Activated CD4-positive, CD25-positive, alpha-beta regulatory T cell treated with anti-CD3 and anti-CD28 coated beads, Interleukin-2, amount 50 U/mL, for 72 hours (primary cell): ENCODE measurements at regions not wholly inside any gene's neighbourhood (a gene's known extent, or its start where the extent isn't known, plus 50 kb on each side); places are given as distances from the start of the nearest gene placed in this dataset.
A peak's percentile ranks its signal among the peaks of the same experiment; 100 is the strongest.

Source experiments
- DNase-seq: peaks from one replicate; pipeline ENCODE4 v3.0.0; 2021

DNA sequence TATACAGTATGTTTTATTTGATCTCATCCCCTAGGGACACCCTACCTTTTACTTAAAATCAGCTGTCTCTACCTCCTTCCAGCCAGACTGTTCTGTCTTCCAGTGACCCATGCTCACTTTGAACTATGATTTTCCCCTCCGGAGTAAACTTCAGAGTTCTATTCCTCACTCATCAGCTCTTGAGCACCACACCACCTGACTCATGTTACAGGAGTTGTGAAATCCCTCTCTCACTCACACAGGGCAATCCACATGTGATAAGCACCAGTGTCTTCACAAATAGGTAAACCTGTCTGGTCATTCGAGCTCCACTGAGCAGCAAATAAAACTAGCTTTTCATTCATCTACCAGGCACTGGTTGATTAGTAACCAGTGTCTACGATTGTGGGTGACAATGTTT, 177.3 kb upstream of the BMP4 start:
- no peak for DNase-seq

DNA sequence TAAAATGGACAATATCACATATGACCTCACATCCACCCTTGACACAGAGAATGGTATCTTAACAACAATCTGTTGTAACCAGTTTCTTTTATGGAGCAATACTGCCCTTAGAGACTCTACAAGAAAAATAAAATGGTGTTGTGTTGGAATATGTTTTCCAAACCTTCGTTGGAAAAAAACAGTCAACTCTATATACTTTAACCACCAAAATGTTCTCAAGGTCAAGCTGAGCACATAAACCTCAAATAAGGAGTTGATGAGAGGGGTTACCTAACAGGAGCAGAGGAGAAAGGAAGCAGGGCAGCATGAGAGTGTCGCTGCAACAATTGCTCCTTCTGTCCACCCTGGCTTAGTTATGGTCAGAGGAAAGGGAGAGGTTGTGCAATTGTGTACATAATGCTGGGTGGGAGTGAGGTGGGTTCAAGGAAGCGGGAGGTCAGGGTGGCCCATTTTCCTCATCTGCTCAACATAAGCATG, 179.2 kb upstream of the BMP4 start:
- no peak for DNase-seq

DNA sequence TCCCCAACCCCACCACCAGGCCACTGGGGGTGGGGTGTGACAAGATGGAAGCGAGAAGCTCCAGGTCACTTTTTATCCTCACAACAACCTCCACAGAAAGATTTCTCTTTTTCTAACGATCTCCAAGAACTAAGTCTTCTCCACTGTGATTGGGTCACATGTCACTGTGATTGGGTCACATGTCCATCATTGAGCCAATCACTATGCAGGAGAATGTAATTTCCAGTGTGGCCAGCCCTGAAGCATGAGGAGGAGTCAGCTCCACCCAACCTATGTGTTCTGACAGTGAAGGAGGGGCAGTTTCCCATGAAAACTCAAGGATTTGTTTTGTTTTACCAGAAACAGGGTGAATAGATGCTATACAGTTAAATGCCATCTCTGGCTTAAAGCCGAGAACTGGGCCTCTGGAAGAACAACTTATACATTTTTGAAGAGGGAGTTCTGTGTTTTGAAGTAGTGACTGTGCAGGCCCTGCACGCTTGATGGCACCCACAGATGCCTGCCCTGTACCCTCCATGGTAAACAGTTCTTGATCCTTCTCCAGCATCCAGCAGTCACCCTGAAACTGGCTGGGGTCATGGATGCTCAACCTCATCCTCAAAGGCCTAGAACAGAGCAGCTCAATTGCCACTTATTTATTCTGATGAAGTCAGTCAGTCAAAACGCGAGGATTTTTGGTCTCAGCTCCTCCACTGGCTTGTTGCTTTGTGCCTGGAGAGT, 180.4 kb upstream of the BMP4 start:
- no peak for DNase-seq

DNA sequence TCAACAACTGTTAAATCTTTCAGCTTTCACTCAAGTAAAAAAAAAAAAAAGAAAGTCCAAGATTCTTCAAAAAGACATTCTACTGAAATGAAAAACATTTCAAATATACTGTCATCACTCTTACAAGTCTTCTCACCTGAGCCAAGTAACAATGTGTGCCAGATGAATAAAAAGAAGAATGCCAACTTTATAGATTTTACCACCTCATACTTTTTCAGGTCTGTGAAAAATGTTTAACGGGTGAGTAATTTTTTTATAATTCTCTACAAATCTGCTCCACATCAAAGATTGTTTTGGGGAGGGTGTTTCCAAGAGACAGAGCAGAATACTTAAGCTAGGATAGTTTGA, 181.0 kb upstream of the BMP4 start:
- no peak for DNase-seq

DNA sequence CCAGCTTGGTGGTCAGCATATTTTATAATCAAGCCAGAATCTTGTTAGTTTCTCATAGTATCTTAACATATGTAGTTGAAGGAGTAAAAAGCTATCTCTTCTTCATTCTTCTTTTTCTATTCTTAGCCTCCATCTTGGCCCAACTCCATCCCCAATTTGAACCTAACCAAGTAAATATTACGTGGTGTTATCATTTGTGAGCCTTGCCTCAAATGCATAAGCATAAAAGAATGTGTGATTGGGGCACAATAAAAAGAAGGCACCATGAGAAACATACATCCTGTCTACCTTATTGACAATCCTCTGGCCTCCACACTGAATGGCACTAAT, 181.4 kb upstream of the BMP4 start:
- no peak for DNase-seq

DNA sequence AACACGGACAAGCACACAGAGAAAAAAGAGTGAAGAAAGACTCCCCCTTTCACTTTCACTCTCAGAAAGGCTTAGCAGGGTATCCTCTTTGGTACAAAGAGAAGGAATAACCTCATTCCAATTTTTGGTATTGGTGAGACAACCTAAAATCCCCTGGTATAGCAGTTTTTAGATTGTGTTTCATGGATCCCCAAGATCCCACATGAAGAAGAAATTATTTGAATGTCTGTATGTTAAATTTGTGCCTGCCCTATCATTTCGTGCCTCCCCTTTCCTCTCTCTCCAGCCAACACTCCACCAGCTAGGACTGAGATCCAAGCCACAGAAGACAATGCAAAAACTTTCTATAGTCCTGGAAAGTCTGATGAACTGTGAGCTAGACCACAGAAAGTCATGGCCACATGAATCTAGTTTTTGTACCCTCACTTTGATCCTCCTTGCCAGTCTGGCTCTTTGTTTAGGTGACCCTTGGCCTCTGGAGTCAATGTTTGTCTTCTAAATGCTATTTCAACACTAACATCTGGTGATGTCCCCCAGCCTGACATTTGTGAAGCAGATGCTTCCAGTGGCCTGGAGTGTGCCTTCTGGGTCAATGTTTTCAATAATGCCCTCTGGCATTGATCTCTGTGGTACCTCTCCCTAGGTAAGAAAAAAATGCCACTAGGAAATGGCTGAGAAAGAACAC, 181.9 kb upstream of the BMP4 start:
- DNase-seq, result no peak

DNA sequence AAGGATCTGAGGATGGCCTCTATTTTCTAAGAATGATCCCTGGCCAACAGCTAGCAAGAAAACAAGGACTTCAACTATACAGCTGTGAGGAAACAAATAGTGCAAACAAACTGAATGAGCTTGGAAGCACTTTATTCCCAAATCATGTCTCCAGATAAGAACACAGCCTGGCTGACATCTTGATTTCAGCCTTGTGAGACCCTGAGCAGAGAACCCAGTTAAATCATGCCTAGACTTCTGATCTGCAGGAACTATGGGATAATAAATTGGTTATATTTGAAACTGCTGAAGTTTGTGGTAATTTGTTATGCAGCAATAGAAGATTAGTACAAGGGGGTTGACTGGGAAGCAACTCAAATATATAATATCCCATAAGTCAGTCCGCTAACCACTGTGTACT, 183.9 kb upstream of the BMP4 start:
- no peak for DNase-seq

DNA sequence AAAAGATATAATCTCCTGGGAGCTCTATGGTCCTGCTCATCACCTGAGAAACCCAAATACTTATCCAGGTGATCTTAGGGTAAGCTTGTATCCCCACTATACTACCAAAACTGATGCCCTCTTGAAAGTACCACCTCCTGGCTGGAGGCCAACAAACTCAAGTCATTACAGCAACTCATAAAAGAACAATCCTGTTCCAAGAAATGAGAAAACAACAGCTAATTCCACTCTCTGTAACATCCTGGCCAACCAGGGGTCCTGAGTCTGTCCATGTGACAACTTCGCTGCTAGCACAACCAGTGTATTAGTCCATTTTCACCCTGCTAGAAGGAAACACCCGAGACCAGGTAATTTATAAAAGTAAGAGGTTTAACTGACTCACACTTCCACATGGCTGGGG, 190.0 kb upstream of the BMP4 start:
- DNase-seq, result no peak

DNA sequence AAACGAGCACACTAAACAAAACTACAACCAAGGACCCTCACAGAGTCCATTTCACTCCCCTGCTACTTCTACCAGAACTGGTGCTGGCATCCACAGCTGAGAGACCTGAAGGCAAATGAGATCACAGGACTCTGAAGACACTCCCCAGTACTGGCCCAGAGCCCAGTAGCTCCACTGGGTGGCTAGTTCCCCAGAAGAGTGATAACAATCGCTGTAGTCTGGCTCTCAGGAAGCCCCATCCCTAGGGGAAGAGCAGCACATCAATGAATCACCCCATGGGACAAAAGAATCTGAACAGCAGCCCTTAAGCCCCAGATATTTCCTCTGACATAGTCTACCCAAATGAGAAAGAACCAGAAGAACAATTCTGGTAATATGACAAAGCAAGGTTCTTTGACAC, 190.7 kb upstream of the BMP4 start:
- no peak for DNase-seq

DNA sequence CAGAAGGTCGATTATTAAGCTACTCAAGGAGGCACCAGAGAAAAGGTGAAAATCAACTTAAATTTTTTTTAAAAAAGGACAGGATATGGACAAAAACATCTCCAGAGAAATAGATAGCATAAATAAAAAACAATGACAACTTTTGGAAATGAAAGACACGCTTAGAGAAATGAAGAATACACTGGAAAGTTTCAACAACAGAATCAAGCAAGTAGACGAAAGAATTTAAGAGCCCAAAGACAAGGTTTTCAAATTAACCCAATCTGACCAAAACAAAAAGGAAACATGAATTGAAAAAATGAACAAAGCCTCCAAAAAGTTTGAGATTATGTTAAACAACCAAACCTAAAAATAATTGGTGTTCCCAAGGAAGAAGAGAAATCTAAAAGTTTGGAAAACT, 191.1 kb upstream of the BMP4 start:
- DNase-seq, result no peak

DNA sequence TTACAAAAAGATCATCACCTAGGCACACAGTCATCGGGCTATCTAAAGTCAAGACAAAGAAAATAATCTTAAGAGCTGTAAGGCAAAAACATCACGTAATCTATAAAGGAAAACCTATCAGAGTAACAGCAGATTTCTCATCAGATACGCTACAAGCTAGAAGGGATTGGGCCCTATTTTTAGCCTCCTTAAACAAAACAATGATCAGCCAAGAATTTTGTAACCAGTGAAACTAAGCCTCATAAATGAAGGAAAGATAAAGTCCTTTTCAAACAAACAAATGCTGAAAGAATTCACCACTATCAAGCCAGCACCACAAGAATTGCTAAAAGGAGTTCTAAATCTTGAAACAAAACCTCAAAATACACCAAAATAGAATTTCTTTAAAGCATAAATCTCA, 191.6 kb upstream of the BMP4 start:
- no peak for DNase-seq

DNA sequence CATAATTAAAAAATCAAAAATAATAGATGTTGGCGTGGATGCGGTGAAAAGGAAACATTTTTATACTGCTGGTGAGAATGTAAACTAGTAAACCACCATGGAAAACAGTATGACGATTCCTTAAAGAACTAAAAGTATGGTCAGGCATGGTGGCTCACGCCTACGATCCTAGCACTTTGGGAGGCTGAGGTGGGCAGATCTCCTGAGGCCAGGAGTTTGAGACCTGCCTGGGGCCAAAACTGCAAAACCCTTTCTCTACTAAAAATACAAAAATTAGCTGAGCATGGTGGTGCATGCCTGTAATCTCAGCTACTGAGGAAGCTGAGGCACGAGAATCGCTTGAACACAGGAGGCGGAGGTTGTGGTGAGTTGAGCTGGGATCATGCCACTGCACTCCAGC, 195.7 kb upstream of the BMP4 start:
- DNase-seq, result no peak

DNA sequence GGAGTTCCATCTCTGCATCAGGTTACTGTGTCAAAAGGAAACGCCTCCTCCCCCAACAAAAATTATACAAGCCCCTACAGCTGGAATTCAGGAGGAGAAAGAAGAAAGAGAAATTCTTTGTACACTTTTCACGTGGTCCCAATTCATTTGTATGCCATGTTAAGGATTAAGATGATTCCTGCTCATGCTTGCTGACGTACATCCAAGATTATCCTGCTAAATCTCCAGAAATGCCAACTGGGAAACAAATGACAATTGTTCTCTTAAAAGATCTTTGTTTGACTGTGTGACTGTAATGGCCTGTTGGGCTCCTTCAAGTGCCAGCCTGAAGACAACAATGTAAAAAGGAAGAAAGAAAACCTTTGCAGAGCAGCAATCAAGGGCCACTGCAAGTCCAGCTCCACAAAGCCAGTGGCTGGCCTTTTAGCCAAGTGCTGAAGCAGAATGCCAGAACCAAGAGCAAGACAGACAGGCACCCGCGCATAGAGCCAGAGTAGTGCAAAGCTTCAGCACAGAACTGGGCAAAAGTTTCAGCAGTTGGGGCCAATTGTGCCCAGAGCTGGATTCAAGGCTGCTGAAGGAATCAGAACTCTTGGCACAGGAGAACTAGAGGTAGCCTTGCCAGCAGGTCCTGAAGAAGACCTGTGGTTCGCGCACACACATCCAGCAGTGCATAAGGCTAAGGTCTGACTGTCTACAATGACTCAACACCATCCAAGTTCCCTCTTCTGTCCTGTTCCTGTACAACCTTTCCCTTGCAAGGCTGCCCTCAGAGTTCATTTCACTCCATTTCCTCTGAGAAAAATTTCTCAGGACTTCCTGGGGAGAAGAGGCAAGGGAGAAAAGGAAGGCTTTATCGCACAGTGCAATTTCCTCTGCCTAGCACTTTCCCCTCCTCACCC, 209.7 kb upstream of the BMP4 start:
- DNase-seq, result no peak

DNA sequence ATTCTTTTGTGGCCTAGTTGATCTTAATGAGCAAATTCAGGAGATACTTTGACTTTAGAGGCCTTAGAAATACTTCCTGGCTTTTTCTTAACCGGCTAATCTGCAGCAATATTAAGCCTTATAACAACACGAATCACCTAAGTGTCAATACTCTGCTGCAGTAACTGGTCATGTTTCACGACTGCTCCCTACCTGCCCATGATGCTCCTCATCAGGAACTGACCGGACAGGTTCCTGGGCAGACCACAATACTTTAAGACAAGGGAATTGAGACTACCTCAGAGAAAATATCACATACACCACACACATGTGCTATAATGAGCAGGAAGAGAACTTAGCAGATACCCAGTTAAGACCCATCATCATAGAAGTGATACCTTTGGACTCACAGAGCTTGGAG, 211.9 kb upstream of the BMP4 start:
- DNase-seq, result no peak

DNA sequence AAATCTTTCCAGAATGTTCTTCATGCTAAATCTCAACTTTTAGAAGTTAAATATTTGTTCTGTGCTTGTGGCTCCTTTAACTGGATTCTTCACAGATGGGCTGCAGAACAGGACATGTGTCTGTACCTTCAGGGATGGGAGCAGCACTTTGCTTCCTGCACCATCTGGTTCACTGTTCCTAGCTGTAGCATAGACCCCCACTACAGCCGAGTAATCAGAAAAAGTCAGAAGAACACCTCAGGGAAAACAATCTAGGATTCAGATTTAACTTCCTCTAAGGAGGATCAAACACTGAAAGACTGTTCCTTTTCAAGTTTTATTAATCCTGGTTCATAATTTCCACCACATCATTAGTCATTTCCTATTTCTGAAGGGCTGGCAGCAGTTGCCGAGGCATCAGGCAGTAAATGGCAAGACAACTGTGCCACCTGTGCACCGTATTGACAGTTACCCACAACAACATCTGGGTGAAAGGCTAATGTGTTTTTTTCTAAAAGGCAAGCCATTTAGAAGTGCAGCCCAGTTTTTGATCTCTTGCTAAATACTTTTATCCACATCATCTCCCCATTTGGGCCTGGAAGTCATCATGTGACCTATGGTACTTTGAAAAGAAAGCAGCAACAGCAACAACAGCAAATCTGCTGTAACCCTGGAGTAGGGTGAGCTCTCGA, 212.8 kb upstream of the BMP4 start:
- DNase-seq, result no peak

DNA sequence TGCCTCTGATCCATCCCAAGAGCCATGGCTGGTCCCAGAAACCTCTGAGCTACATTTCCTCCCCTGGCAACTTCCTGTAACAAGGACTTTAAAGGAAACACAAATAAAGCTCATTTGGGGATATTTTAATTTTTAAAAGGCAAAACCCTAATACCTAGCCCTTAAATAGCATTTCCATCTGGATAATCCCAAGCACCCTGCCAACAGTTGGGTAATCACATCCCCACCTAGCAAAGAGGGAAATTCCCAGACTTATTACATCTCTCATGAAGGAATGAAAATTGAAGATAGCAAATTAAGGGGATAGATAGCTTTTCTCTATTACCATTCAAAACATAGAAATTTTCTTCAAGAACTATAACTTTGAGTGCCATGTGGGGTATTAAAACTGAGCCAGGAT, 213.7 kb upstream of the BMP4 start:
- DNase-seq, result no peak

DNA sequence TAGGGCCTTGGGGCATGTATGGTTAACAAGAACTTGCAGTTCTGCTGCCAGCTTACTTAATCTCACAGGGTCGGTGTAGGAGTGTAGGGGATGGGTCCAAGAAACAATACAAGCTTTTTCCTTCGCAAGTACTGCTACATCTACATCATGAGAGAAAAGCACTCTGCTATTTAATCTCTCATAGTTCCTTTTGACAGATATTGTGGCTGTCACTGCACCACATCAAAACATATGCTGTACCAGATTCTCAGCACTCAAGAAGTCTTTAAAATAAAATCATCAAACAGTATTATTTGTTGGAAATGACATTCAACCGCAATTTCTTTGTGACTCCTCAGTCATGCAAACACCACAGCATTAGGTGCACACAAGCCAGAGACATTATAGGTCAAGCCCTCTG, 215.5 kb upstream of the BMP4 start:
- no peak for DNase-seq

DNA sequence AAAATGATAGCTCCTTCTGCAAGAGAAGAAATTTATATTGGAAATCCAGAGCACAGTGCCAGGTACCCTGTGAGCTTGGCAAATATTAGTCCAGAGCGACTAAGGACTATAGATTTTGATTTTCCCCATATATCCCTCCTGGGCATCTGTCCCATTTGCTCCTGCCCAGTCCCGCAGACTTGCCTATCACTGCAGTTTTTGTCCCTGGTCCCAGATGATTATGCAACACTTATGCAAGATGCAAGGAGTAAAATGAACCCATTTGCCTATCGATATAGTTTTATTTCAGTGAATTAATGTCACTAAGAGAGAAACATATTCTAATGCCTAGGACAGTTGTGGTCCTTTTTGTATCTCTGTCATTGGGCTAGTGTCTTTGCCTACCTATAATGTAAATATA, 215.9 kb upstream of the BMP4 start:
- DNase-seq, result no peak

DNA sequence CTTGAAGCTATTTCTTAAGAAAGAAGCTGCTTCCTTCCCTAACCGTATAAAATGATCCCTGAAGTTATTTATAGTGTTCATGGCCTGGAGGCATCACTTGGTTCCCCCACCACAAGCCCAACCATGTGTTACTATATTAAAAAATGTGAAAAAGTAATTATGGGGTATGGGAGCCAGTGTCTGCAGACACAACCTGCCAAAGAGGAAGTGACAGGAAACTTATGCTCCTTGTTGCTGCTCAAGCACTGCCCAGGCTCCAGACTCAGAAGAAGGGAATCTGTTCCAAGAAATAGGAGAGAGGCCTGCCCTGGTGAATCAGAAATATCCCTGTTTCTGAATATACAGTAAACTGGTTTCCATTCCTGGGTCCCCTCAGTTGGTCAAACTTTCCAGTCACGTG, 217.2 kb upstream of the BMP4 start:
- no peak for DNase-seq

DNA sequence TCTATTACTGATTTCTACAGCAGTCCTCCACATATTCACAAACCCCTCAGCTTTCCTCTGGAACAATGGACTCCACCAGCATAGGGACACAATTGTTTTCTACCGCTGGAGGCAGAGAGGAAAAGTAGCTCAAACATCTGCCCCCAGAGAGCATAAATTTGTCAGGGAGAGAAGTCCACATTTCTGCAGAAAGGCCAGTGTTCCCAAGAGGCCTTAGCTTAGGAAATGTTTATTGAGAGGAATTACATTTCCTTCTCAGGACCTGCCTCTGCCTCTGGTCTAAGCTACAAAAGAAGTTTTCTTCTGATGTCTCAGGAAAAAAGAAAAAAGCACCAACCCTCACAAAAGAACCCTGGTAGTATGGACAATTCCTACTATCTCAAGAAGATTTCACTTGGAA, 217.8 kb upstream of the BMP4 start:
- DNase-seq, result no peak

DNA sequence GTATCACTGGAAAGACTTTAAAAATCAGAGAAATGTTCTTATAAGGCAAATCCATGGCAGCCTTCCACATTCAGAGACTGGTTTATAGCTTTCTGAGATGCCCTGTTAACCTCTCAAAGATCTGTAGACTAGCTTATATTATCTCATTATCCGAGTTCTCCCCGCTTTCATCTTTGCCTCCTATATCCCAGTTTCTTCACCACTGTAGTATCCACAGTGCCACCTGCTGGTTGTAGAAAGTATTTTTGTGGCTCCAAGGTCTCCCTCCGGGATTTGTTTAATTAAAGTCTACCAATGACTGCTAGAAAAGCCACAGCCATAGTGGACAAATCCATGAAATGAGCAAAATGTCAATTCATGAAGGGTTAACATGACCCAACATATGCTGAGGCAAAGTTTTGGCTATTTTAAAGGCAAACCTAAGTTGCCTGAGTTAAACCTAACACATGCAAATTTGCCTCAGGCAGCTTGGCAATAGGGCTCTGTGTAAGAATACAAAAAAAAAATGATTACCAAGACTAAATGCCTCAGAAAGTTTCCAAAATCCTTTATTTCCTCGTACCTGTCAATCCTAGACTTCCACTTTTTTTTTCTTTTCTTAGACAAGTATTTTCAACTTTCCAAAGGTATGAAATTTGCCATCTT, 218.8 kb upstream of the BMP4 start:
- peak; percentile 32 for DNase-seq

DNA sequence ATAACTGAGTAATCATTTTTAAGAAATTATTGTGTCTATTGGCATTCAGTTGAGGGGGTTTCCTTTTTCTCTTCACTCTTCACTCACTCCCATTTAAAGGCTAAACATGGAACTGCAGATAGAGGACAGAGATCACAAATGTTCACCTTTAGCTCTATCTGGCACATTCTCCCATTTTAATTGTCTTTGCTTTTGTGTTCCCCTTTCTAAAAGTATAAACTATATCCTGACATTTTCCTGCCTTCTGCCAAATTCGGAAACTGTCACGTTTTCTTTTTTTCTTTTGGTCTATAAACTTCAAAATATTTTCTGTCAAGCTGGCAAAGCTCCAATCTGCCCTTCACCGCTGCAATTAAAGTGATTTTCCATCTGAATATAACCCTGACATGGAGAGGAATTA, 219.8 kb upstream of the CDKN3 start:
- DNase-seq, result no peak
